DMS53 treated with DMSO at 0.1 percent for 48 hours (cell line): ENCODE measurements at regions not wholly inside any gene's neighbourhood (a gene's known extent, or its start where the extent isn't known, plus 50 kb on each side); places are given as distances from the start of the nearest gene placed in this dataset.

ENCODE experiments used
- DNase-seq: peaks from one replicate; lab custom pipeline; 2025; ENCODE audit not compliant: unreplicated experiment; lab: John Stamatoyannopoulos, UW

DNA sequence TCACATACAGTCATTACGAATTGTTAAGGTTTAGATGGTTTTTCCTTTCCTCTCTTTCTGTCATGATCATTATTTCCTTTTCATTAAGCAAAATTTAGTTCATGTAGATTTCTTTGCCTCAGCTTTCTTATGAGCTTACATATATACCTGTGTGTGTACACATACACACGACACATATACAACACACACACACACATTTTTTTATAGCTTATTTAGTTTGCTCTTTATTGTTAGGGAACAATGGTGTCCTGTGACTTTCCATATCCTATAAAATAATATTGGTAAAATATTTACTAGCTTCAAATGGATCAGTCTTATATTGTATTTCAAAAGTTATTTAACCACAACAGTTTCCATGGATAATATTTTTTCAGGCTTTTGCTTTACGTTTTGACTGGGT lies 840.7 kb downstream of the PCDH18 start:
- no peak for DNase-seq

- no peak for DNase-seq
These were observed 841.9 kb downstream of the PCDH18 start for GRCh38 chr4:136690360-136690759.

DNA sequence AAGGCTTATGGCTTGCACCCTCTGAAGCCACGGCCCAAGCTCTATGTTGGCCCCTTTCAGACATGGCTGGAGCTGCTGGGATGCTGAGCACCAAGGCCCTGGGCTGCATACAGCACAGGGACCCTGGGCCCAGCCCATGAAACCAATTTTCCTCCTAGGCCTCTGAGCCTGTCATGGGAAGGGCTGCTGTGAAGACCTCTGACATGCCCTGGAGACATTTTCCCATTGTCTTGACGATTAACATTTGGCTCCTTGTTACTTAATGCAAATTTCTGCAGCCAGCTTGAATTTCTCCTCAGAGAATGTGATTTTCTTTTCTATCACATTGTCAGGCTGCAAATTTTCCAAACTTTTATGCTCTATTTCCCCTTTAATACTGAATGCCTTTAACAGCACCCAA lies 844.7 kb downstream of the PCDH18 start:
- no peak for DNase-seq

DNA sequence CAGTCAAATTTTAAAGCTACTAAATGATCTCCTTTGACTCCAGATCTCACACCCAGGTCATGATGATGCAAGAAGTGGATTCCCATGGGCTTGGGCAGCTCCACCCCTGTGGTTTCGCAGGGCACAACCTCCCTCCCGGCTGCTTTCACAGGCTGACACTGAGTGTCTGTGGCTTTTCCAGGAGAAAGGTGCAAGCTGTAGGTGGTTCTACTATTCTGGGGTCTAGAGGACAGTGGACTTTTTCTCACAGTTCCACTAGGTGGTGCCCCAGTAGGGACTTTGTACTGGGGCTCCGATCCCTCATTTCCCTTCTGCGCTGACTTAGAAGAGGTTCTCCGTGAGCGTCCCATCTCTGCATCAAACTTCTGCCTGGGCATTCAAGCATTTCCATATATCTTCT lies 845.2 kb downstream of the PCDH18 start:
- DNase-seq = no peak

DNA sequence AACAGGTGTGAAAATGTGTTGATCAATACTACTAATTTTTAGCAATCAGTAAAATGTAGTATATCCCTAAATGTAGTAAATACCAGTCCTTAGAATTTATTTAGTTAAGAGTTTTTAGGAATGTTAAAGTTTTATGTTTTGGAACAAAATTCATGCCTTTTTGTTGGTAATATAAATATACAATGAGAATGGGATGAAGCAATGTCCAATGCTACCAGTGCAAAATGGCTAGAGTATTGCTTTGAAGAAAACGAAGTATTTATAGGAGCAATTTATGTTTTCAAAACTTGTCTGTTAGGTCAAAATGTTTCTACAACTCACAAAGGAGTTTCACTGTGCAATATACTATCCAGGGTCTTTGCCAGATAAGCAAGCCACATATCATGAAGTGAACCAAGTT lies 851.5 kb downstream of the PCDH18 start:
- DNase-seq = no peak

DNA sequence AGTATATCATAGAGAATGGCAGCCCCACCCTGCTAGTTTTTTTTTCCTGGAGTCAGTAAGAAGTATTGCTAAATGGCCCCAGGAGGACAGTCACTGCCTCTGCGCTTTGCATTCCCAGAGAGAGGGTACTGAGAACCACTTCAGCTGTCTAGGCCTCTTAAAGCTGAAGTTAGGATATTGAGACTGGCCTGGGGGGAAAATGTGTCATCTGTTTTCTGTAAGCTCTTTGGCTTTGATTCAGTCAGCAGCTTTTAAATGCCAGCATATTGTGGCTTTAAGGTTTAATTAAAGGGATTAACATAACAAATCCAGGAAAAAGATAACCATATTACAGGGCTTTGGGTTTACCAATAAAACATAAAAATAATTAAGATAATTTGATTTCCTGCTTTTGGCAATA lies 852.0 kb downstream of the PCDH18 start:
- DNase-seq = no peak

DNA sequence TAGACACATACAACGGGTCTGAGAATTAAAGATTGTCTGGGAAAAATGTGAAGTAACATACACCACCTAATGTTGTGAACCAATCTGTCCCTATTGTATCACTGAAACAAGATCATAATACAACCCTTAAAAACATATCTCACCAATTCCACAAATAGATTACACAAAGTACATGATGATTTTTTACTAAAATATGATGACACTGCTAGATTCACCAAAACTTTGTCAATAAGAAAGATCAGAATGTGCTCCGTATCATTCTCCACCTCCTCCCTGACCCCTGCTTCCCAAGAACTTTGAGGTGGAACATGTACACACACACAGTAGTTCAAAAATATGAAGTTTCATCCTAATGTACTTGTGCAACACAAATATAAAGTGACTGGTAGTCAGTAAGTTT lies 862.0 kb downstream of the PCDH18 start:
- no peak for DNase-seq

- DNase-seq = no peak
These were observed 867.3 kb downstream of the PCDH18 start for GRCh38 chr4:136664988-136665387.

DNA sequence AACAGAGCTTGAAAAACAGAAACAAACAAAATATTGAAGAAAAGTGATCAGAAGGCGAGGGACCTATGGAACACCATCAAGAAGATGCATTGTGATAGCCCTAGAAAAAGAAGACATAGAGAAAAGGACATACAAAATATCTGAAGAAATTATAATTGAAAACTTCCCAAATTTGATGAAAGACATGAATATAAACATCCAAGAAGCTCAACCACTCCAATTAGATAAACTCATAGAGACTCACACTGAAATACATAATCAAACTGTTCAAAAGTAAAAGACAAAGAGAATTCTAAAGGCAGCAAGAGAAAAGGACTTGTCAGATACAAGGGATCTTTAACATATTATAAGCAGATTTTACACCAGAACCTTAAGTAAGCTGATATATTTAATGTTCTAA lies 869.8 kb downstream of the PCDH18 start:
- no peak for DNase-seq

- DNase-seq = no peak
These were observed 878.5 kb downstream of the PCDH18 start for GRCh38 chr4:136653640-136654406.

DNA sequence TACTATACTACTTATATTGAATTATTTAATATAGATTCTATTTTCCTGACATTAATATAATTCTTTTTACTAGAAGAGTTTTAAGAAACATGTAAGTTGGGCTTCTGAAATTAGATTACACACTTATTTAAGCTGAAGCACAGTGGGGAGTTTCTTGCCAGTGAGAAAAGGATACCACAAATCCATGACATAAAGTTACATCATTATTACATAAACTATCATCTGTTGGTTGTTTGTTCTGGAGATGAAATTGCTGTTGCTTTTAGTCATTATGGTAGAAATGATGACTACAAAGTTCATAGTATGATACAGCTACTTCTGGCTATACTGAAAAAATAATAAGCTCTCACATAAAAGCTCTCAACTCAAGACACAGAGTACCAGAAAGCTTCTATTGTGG lies 880.4 kb downstream of the PCDH18 start:
- no peak for DNase-seq

- DNase-seq = peak; percentile 48
These were observed 881.0 kb downstream of the PCDH18 start for GRCh38 chr4:136651278-136651667.

GRCh38 chr4:136650541-136651277 lies 881.6 kb downstream of the PCDH18 start:
- DNase-seq = peak; percentile 85

GRCh38 chr4:136644279-136644678 lies 888.0 kb downstream of the PCDH18 start:
- DNase-seq = no peak

GRCh38 chr4:136643416-136643815 lies 888.9 kb downstream of the PCDH18 start:
- peak; percentile 49 for DNase-seq

DNA sequence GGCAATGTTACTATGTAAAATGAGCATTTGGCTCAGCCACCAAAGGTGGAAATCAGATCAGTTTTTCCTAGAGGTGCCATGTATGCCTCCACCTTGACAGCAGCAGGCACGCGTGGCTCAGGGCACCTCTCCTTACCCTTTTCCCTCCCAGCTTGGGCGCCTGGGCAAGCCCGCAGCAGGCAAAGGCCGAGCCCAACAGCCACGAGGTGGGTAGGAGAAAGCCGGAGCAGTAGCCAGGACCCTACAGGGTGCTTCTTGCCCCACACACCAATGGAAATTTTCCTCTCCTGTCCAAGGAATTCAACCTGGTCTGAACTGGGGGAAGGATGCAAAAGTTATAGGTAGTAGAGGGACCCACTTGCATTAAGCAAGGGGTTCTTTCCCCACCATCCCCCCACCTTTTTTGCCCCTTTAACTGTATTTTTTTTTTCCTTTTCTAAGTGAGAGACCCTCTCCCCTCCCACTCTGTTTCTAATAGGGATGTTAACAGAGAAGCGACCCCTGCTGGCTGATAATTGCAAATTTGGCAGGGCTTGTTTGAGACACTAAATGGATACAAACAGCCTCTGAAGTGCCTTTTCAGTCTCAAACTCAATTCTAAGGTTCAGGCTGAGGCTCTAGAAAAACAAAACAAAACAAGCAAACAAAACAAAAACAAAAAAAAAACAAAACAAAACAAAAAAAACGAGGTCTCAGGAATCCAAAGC lies 895.1 kb downstream of the PCDH18 start:
- DNase-seq = no peak

GRCh38 chr4:136636155-136636554 lies 896.1 kb downstream of the PCDH18 start:
- no peak for DNase-seq

GRCh38 chr4:136634121-136634520 lies 898.2 kb downstream of the PCDH18 start:
- no peak for DNase-seq

- no peak for DNase-seq
These were observed 932.4 kb downstream of the PCDH18 start for GRCh38 chr4:136599890-136600289.

DNA sequence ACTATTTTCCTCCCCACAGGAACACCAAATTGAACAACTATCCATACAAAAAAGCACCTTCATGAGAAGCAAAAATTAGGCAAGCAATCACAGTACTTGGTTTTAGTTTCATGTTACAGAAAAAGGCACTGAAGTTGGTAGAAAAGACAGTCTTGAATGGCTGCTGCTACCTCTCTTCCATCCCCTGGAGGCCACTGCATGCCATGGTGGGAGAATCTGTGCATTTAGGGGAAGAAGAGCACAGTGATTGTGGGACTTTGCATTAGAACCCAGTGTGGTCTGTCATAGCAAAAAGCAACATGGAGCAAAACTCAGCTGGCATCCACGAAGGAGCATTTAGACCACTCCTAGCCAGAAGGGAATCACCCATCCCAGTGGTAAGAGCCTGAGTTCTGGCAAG lies 941.9 kb downstream of the PCDH18 start:
- no peak for DNase-seq

- DNase-seq = no peak
These were observed 948.7 kb downstream of the PCDH18 start for GRCh38 chr4:136583567-136583966.

DNA sequence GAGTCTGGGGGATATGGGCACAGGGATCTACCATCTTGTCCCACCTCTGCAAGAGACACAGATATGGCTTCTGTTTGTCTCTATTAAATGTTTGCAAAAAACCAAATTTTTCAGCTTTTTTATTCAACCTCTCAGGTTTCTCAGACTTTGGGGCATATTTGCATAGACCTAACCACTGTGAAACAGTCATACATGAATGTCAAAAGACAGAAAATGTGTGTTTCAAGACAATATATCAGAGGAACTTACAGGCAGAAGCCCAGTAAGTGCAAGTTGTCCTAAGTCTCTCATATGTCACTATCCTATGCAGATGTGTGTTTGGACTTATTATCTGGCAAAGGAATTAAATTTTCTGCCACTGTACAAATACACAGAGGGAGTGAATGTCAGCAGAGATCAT lies 951.2 kb downstream of the PCDH18 start:
- no peak for DNase-seq
